Choroid plexus epithelial cell (primary cell): ENCODE measurements at regions not wholly inside any gene's neighbourhood (a gene's known extent, or its start where the extent isn't known, plus 50 kb on each side); places are given as distances from the start of the nearest gene placed in this dataset.

Experiments used
- DNase-seq: peaks from one replicate; pipeline ENCODE4 v3.0.0-alpha.2; 2010; ENCODE audit warnings: low read depth
- H3K4me3 ChIP-seq: 2 replicates; pipeline ENCODE4 v1.5.1; 2011; ENCODE audit warnings: low read depth, mild to moderate bottlenecking, control low read depth, low read length, moderate library complexity
- CTCF ChIP-seq: conservative IDR thresholded peaks from 2 replicates; pipeline ENCODE4 v1.5.1; 2011; ENCODE audit warnings: low read depth, mild to moderate bottlenecking, control low read depth, inconsistent platforms, low read length, moderate library complexity

- no peak overlapping the region for H3K4me3 ChIP-seq
- TF ChIP-seq CTCF, result no peak
- DNase-seq, result no peak
Measured at GRCh38 chrX:7447801-7448499, 300.0 kb upstream of the PUDP start.

GRCh38 chrX:7446815-7447214 is 298.9 kb upstream of the PUDP start:
- DNase-seq, result no peak
- H3K4me3 ChIP-seq, result no peak overlapping the region
- TF ChIP-seq CTCF, result no peak

GRCh38 chrX:7444967-7445366 is 297.0 kb upstream of the PUDP start:
- no peak for TF ChIP-seq CTCF
- no peak overlapping the region for H3K4me3 ChIP-seq
- DNase-seq, result no peak

GRCh38 chrX:7441586-7441985 is 293.6 kb upstream of the PUDP start:
- DNase-seq, result no peak
- TF ChIP-seq CTCF, result no peak
- no peak overlapping the region for H3K4me3 ChIP-seq

- H3K4me3 ChIP-seq, result no peak overlapping the region
- TF ChIP-seq CTCF, result no peak
- peak; percentile 0 for DNase-seq
Measured at GRCh38 chrX:7435822-7436221, 287.9 kb upstream of the PUDP start.

- TF ChIP-seq CTCF, result no peak
- DNase-seq, result no peak
Measured at GRCh38 chrX:7432901-7433300, 284.9 kb upstream of the PUDP start.

GRCh38 chrX:7420717-7421116 is 272.8 kb upstream of the PUDP start:
- no peak for DNase-seq
- no peak for TF ChIP-seq CTCF
- H3K4me3 ChIP-seq, result no peak overlapping the region

More at GRCh38 chrX:7432901-7433300, 284.9 kb upstream of the PUDP start:
- no peak overlapping the region for H3K4me3 ChIP-seq
